Cardiac muscle cell (in vitro differentiated cells and primary cell): ENCODE measurements at regions not wholly inside any gene's neighbourhood (a gene's known extent, or its start where the extent isn't known, plus 50 kb on each side); places are given as distances from the start of the nearest gene placed in this dataset.
"Not testable (repeated sequence)": the region's sequence is repeated elsewhere in the genome, so short reads cannot be mapped to it uniquely, and the experiment has no call there.

ENCODE experiments used
- DNase-seq, 2 donors: peaks; one replicate each; pipeline versions ENCODE4 v3.0.0 to v3.0.0-alpha.2; 2010 to 2017; ENCODE audit warnings: low read depth in 1 of 2, low spot score in 1 of 2
- H3K27ac ChIP-seq: fragments of 200-600 bp; sonication (generic); 2 replicates; pipeline ENCODE4 v1.5.1; 2016
- H3K27me3 ChIP-seq: fragments of 200-600 bp; sonication (generic); 2 replicates; pipeline ENCODE4 v1.6.0; 2016; ENCODE audit warnings: control low read depth
- H3K36me3 ChIP-seq: fragments of 200-600 bp; sonication (generic); 2 replicates; pipeline ENCODE4 v1.5.1; 2016; ENCODE audit warnings: control low read depth
- H3K4me1 ChIP-seq: fragments of 200-600 bp; sonication (generic); 2 replicates; pipeline ENCODE4 v1.8.1; 2017; ENCODE audit warnings: low read depth, mild to moderate bottlenecking, mixed run types
- H3K4me3 ChIP-seq: fragments of 200-600 bp; sonication (generic); 2 replicates; pipeline ENCODE4 v1.5.1; 2016; ENCODE audit warnings: mild to moderate bottlenecking
- H3K9me3 ChIP-seq: fragments of 200-600 bp; sonication (generic); 2 replicates; pipeline ENCODE4 v1.5.1; 2017; ENCODE audit warnings: low read depth, mild to moderate bottlenecking, control low read depth
- CTCF ChIP-seq: IDR thresholded peaks from 2 replicates; pipeline ENCODE4 v1.5.1; 2012; ENCODE audit warnings: low read depth, mild to moderate bottlenecking, low read length

- Histone ChIP-seq H3K4me1 (no peaks in the 10 kb centered on the region), H3K27me3 (no peaks in the 10 kb centered on the region), H3K9me3 (no peaks in the 10 kb centered on the region), H3K4me3 (no peak overlapping the region), H3K27ac (no peak overlapping the region), H3K36me3 (no peaks in the 10 kb centered on the region)
- TF ChIP-seq CTCF, result no peak
- no peak for DNase-seq
These were observed 91.8 kb upstream of the THUMPD2 start for GRCh38 chr2:39870871-39871270.

- Histone ChIP-seq H3K27me3 (no peaks in the 10 kb centered on the region), H3K36me3 (no peaks in the 10 kb centered on the region), H3K27ac (no peak overlapping the region), H3K4me1 (no peaks in the 10 kb centered on the region), H3K9me3 (no peaks in the 10 kb centered on the region), H3K4me3 (no peak overlapping the region)
- no peak for DNase-seq
- TF ChIP-seq CTCF, result no peak
These were observed 88.2 kb upstream of the THUMPD2 start for GRCh38 chr2:39867268-39867667.

GRCh38 chr2:39865751-39866150 lies 86.7 kb upstream of the THUMPD2 start:
- Histone ChIP-seq H3K27ac (no peak overlapping the region), H3K9me3 (no peaks in the 10 kb centered on the region), H3K27me3 (no peaks in the 10 kb centered on the region), H3K4me1 (no peaks in the 10 kb centered on the region), H3K36me3 (no peaks in the 10 kb centered on the region), H3K4me3 (no peak overlapping the region)
- no peak for DNase-seq
- no peak for TF ChIP-seq CTCF

GRCh38 chr2:39863672-39864071 lies 84.6 kb upstream of the THUMPD2 start:
- not testable (repeated sequence) for DNase-seq, H3K36me3 ChIP-seq, H3K9me3 ChIP-seq, H3K27ac ChIP-seq, H3K4me1 ChIP-seq, H3K4me3 ChIP-seq, H3K27me3 ChIP-seq

GRCh38 chr2:39860538-39860937 lies 81.5 kb upstream of the THUMPD2 start:
- H3K36me3 ChIP-seq, result no peaks in the 10 kb centered on the region
- no peak overlapping the region for H3K27ac ChIP-seq
- no peaks in the 10 kb centered on the region for H3K9me3 ChIP-seq
- DNase-seq, result no peak
- H3K4me1 ChIP-seq, result no peaks in the 10 kb centered on the region
- no peaks in the 10 kb centered on the region for H3K27me3 ChIP-seq
- no peak for TF ChIP-seq CTCF
- H3K4me3 ChIP-seq, result no peak overlapping the region

- Histone ChIP-seq H3K27ac (no peak overlapping the region), H3K27me3 (no peaks in the 10 kb centered on the region), H3K4me3 (no peak overlapping the region), H3K36me3 (no peaks in the 10 kb centered on the region), H3K9me3 (no peaks in the 10 kb centered on the region), H3K4me1 (no peaks in the 10 kb centered on the region)
- DNase-seq, result peak in 1 of 2 donors; percentile 38
- TF ChIP-seq CTCF, result no peak
These were observed 79.6 kb upstream of the THUMPD2 start for GRCh38 chr2:39858677-39859076.
